ENCODE measurements at regions not wholly inside any gene's neighbourhood (a gene's known extent, or its start where the extent isn't known, plus 50 kb on each side); places are given as distances from the start of the nearest gene placed in this dataset.

GRCh38 chr12:75717902-75718301 lies 206.5 kb upstream of the KRR1 start:
- DNase-seq, result no peak

- no peak for DNase-seq
Measured at GRCh38 chr12:75716291-75717025, 205.0 kb upstream of the KRR1 start.

- DNase-seq, result no peak
Measured at GRCh38 chr12:75715682-75716081, 204.3 kb upstream of the KRR1 start.

- no peak for DNase-seq
Measured at GRCh38 chr12:75715323-75715644, 203.9 kb upstream of the KRR1 start.

GRCh38 chr12:75714462-75715322 lies 203.3 kb upstream of the KRR1 start:
- DNase-seq, result no peak

GRCh38 chr12:75713434-75713833 lies 202.0 kb upstream of the KRR1 start:
- DNase-seq, result no peak

GRCh38 chr12:75712223-75712622 lies 200.8 kb upstream of the KRR1 start:
- no peak for DNase-seq

GRCh38 chr12:75711271-75711670 lies 199.9 kb upstream of the KRR1 start:
- DNase-seq, result no peak

GRCh38 chr12:75710361-75711069 lies 199.1 kb upstream of the KRR1 start:
- DNase-seq, result no peak

- no peak for DNase-seq
Measured at GRCh38 chr12:75709503-75709902, 198.1 kb upstream of the KRR1 start.

- DNase-seq, result no peak
Measured at GRCh38 chr12:75708802-75709201, 197.4 kb upstream of the KRR1 start.

GRCh38 chr12:75707983-75708382 lies 196.6 kb upstream of the KRR1 start:
- DNase-seq, result no peak

GRCh38 chr12:75706786-75707605 lies 195.6 kb upstream of the KRR1 start:
- DNase-seq, result no peak

- no peak for DNase-seq
Measured at GRCh38 chr12:75705749-75706711, 194.6 kb upstream of the KRR1 start.

GRCh38 chr12:75704664-75705063 lies 193.3 kb upstream of the KRR1 start:
- DNase-seq, result no peak

- DNase-seq, result no peak
Measured at GRCh38 chr12:75704208-75704607, 192.8 kb upstream of the KRR1 start.

- DNase-seq, result no peak
Measured at GRCh38 chr12:75703131-75703530, 191.7 kb upstream of the KRR1 start.

- no peak for DNase-seq
Measured at GRCh38 chr12:75702477-75703093, 191.2 kb upstream of the KRR1 start.

- no peak for DNase-seq
Measured at GRCh38 chr12:75701859-75702258, 190.4 kb upstream of the KRR1 start.

GRCh38 chr12:75699728-75700496 lies 188.5 kb upstream of the KRR1 start:
- no peak for DNase-seq
